Head of caudate nucleus (tissue), 42 donors: ENCODE measurements at regions not wholly inside any gene's neighbourhood (a gene's known extent, or its start where the extent isn't known, plus 50 kb on each side); places are given as distances from the start of the nearest gene placed in this dataset.
A peak's percentile ranks its signal among the peaks of the same experiment; 100 is the strongest.

Experiments
- DNase-seq, 42 donors: peaks; one replicate each; pipeline versions ENCODE4 v3.0.0 to v3.0.0-alpha.2; 2020 to 2021; ENCODE audit warnings: mixed read lengths in 7 of 42
- intact Hi-C: fragments of 100-400 bp; cut with DNase I; formaldehyde crosslinking; loops from one replicate; pipeline ENCODE4 v1.15.0; 2022

GRCh38 chr20:50282592-50283241, 92.1 kb downstream of the CEBPB start:
- intact Hi-C loops, result no loop called here
- no peak for DNase-seq

- intact Hi-C loops, result no loop called here
- no peak for DNase-seq
Observed at GRCh38 chr20:50283370-50283769, 92.7 kb downstream of the CEBPB start.

GRCh38 chr20:50283922-50284810, 93.5 kb downstream of the CEBPB start:
- intact Hi-C loops, result no loop called here
- peak in 1 of 42 donors; percentile 36 for DNase-seq

GRCh38 chr20:50284811-50285375, 94.3 kb downstream of the CEBPB start:
- DNase-seq, result no peak
- intact Hi-C loops, result no loop called here

GRCh38 chr20:50285376-50286173, 94.9 kb downstream of the CEBPB start:
- intact Hi-C loops, result no loop called here

GRCh38 chr20:50286174-50286511, 95.5 kb downstream of the CEBPB start:
- intact Hi-C loops, result no loop called here
- no peak for DNase-seq

More at GRCh38 chr20:50285376-50286173, 94.9 kb downstream of the CEBPB start:
- DNase-seq, result no peak

- no peak for DNase-seq
- intact Hi-C loops, result no loop called here
Observed at GRCh38 chr20:50286609-50287008, 96.0 kb downstream of the CEBPB start.

- no peak for DNase-seq
- intact Hi-C loops, result no loop called here
Observed at GRCh38 chr20:50287512-50287911, 96.9 kb downstream of the CEBPB start.

GRCh38 chr20:50288128-50288623, 97.5 kb downstream of the CEBPB start:
- intact Hi-C loops, result no loop called here
- no peak for DNase-seq

- intact Hi-C loops, result no loop called here
- DNase-seq, result no peak
Observed at GRCh38 chr20:50289581-50289980, 99.0 kb downstream of the CEBPB start.

- intact Hi-C loops, result no loop called here
- DNase-seq, result no peak
Observed at GRCh38 chr20:50290112-50290511, 99.5 kb downstream of the CEBPB start.

- DNase-seq, result no peak
- intact Hi-C loops, result no loop called here
Observed at GRCh38 chr20:50290808-50291207, 100.2 kb downstream of the CEBPB start.

- intact Hi-C loops, result no loop called here
- DNase-seq, result no peak
Observed at GRCh38 chr20:50291254-50292078, 100.8 kb downstream of the CEBPB start.

GRCh38 chr20:50292079-50292590, 101.5 kb downstream of the CEBPB start:
- no peak for DNase-seq
- intact Hi-C loops, result no loop called here

- intact Hi-C loops, result no loop called here
- peak in 41 of 42 donors; percentile 42 to 90 (median 68) for DNase-seq
Observed at GRCh38 chr20:50292591-50293283, 102.1 kb downstream of the CEBPB start.

- no peak for DNase-seq
- intact Hi-C loops, result no loop called here
Observed at GRCh38 chr20:50293284-50294139, 102.9 kb downstream of the CEBPB start.
